Panc1 (cell line): ENCODE measurements at regions not wholly inside any gene's neighbourhood (a gene's known extent, or its start where the extent isn't known, plus 50 kb on each side); places are given as distances from the start of the nearest gene placed in this dataset.

Source experiments
- CTCF ChIP-seq: fragments of 450-650 bp; IDR thresholded peaks from 2 replicates; pipeline ENCODE4 v1.5.1; 2017; ENCODE audit warnings: mild to moderate bottlenecking
- POLR2AphosphoS5 ChIP-seq: IDR thresholded peaks from 2 replicates; pipeline ENCODE4 v1.6.1; 2012; ENCODE audit warnings: mild to moderate bottlenecking, low read depth, low read length, moderate library complexity
- TCF7L2 ChIP-seq: IDR thresholded peaks from 2 replicates; pipeline ENCODE4 v1.6.1; 2011; ENCODE audit warnings: mild to moderate bottlenecking, low read depth, low read length, inconsistent platforms

- TF ChIP-seq CTCF (no peak), POLR2AphosphoS5 (no peak), TCF7L2 (no peak)
Measured at GRCh38 chr12:114901316-114901715, 217.3 kb upstream of the TBX3 start.
